K562 (cell line): ENCODE measurements at regions not wholly inside any gene's neighbourhood (a gene's known extent, or its start where the extent isn't known, plus 50 kb on each side); places are given as distances from the start of the nearest gene placed in this dataset.

ENCODE experiments used
- ATAC-seq: fragments of 200-7000 bp; cut with Tn5 transposase; 3 replicates; pipeline ENCODE4 v1.9.1; 2020; ENCODE audit warnings: moderate library complexity
- BruUV-seq: library from RNA; stranded (reverse); fragments of 400-500 nt; replicated peaks from 2 replicates; lab custom pipeline; 2021; lab: Mats Ljungman, UMichigan
- CTCF ChIA-PET: fragments of 300-600 bp; formaldehyde crosslinking; extraction: SDS; loops from one replicate; lab custom pipeline; 2021; ENCODE audit warnings: low intra/inter-chr PET ratio; lab: Yijun Ruan, JAX
- POLR2A ChIA-PET: fragments of 300-600, 350-650 bp; sonication (Branson Sonifier 250); formaldehyde crosslinking; extraction: SDS; loops from one replicate; lab custom pipeline; 2021; ENCODE audit warnings: antibody characterized with exemption, inconsistent platforms; lab: Yijun Ruan, JAX
- DNase-seq, 4 experiments: peaks; one replicate each; pipeline versions ENCODE4 v3.0.0 to v3.0.0-alpha.2; 2011 to 2018; ENCODE audit warnings: low spot score in 3 of 4, mixed read lengths in 3 of 4; ENCODE audit errors: extremely low read depth in 1 of 4
- FAIRE-seq: peaks from 2 replicates; lab custom pipeline; 2011; peaks lifted over from hg19 to GRCh38; lab: Jason Lieb, UNC
- H2AFZ ChIP-seq: 2 replicates; pipeline ENCODE4 v1.6.0; 2011; ENCODE audit warnings: low read depth, low read length, control low read depth, inconsistent platforms
- H3K27ac ChIP-seq: fragments of 200-600 bp; 3 replicates; pipeline ENCODE4 v1.8.0; 2011; ENCODE audit warnings: low read depth, mild to moderate bottlenecking, control low read depth, inconsistent platforms, low read length, moderate library complexity, mixed read lengths; ENCODE audit errors: extremely low read depth
- H3K27me3 ChIP-seq, 2 experiments: fragments of 300-600 bp in 1 of 2; 2 replicates in 1 of 2; 3 replicates in 1 of 2; pipeline versions ENCODE4 v1.6.0 to v1.8.0; 2011; ENCODE audit warnings: inconsistent platforms in 2 of 2, low read length in 2 of 2, mild to moderate bottlenecking in 1 of 2, mixed read lengths in 1 of 2, moderate library complexity in 1 of 2; ENCODE audit not compliant: control insufficient read depth in 2 of 2, insufficient read depth in 2 of 2
- H3K36me3 ChIP-seq: fragments of 300-600 bp; 3 replicates; pipeline ENCODE4 v1.8.0; 2011; ENCODE audit warnings: mild to moderate bottlenecking, low read length, inconsistent platforms; ENCODE audit not compliant: control insufficient read depth, insufficient read depth
- H3K4me1 ChIP-seq, 2 experiments: fragments of 200-600 bp in 1 of 2; replicated peaks in 1 of 2; 2 replicates in 1 of 2; 3 replicates in 1 of 2; pipeline versions ENCODE4 v1.5.1 to v1.8.0; 2011; ENCODE audit warnings: inconsistent platforms in 2 of 2, low read length in 2 of 2, mild to moderate bottlenecking in 1 of 2, mixed read lengths in 1 of 2, moderate library complexity in 1 of 2; ENCODE audit not compliant: control insufficient read depth in 2 of 2, insufficient read depth in 2 of 2
- H3K4me2 ChIP-seq: 2 replicates; pipeline ENCODE4 v1.6.1; 2011; ENCODE audit warnings: low read length, control low read depth, inconsistent platforms, mixed read lengths; ENCODE audit not compliant: insufficient read depth
- H3K4me3 ChIP-seq: fragments of 200-600 bp; sonication (generic), shearing (Covaris generic); 2 replicates; pipeline ENCODE4 v1.5.1; 2016; ENCODE audit warnings: control low read depth, inconsistent platforms
- H3K79me2 ChIP-seq: fragments of 200-600 bp; 3 replicates; pipeline ENCODE4 v1.8.0; 2011; ENCODE audit warnings: low read length, inconsistent platforms; ENCODE audit not compliant: control insufficient read depth, insufficient read depth
- H3K9ac ChIP-seq, 2 experiments: 2 replicates each; pipeline versions ENCODE4 v1.6.0 to v1.6.1; 2011; ENCODE audit warnings: low read depth in 2 of 2, low read length in 2 of 2, control low read depth in 1 of 2, inconsistent platforms in 1 of 2, mild to moderate bottlenecking in 1 of 2, mixed read lengths in 1 of 2; ENCODE audit not compliant: insufficient read depth in 1 of 2
- H3K9me1 ChIP-seq: one replicate; pipeline ENCODE4 v1.6.0; 2011; ENCODE audit warnings: inconsistent platforms, mild to moderate bottlenecking, low read length, moderate library complexity; ENCODE audit not compliant: control insufficient read depth, insufficient read depth
- H3K9me3 ChIP-seq: replicated peaks from 2 replicates; pipeline ENCODE4 v1.5.1; 2011; ENCODE audit warnings: low read depth, low read length, inconsistent platforms; ENCODE audit not compliant: control insufficient read depth, insufficient read depth
- H4K20me1 ChIP-seq: replicated peaks from 2 replicates; pipeline ENCODE4 v1.6.1; 2011; ENCODE audit warnings: low read length, inconsistent platforms, mixed read lengths; ENCODE audit not compliant: control insufficient read depth, insufficient read depth
- ATF7 ChIP-seq: fragments of 450-650 bp; IDR thresholded peaks from 2 replicates; pipeline ENCODE4 v1.7.1; 2014; ENCODE audit warnings: mild to moderate bottlenecking, moderate library complexity
- CC2D1A ChIP-seq: fragments of 450-650 bp; IDR thresholded peaks from 2 replicates; pipeline ENCODE4 v1.6.1; 2017; ENCODE audit warnings: mild to moderate bottlenecking
- ETV5 ChIP-seq: sonication (generic); formaldehyde crosslinking; IDR thresholded peaks from 2 replicates; pipeline ENCODE4 v1.4.0; 2020; ENCODE audit warnings: low read depth, mild to moderate bottlenecking, missing genetic modification reagents
- ETV6 ChIP-seq, 3 experiments: fragments of 150-350 bp in 1 of 3; sonication (generic) in 1 of 3; formaldehyde crosslinking in 1 of 3; IDR thresholded peaks; 2 replicates each; pipeline versions ENCODE4 v1.6.1 to v1.8.0; 2014 to 2022; ENCODE audit warnings: borderline replicate concordance in 2 of 3, low read depth in 2 of 3, antibody characterized with exemption in 1 of 3, low read length in 1 of 3, mild to moderate bottlenecking in 1 of 3, missing genetic modification reagents in 1 of 3
- GTF2E2 ChIP-seq: fragments of 200-800 bp; sonication (Bioruptor generic); IDR thresholded peaks from 2 replicates; pipeline ENCODE4 v1.6.1; 2016; ENCODE audit warnings: missing genetic modification characterization, missing compliant biosample characterization
- HNRNPUL1 ChIP-seq: fragments of 200-400 bp; formaldehyde crosslinking; IDR thresholded peaks from 2 replicates; pipeline ENCODE4 v1.6.1; 2017; ENCODE audit warnings: low read length
- KLF1 ChIP-seq: fragments of 450-650 bp; IDR thresholded peaks from 2 replicates; pipeline ENCODE4 v1.6.1; 2016; ENCODE audit warnings: missing genetic modification characterization, missing compliant biosample characterization
- MEF2A ChIP-seq: IDR thresholded peaks from 2 replicates; pipeline ENCODE4 v1.6.1; 2011; ENCODE audit warnings: low read depth, mild to moderate bottlenecking, low read length, moderate library complexity; ENCODE audit not compliant: control insufficient read depth
- NFATC3 ChIP-seq: fragments of 450-650 bp; IDR thresholded peaks from 2 replicates; pipeline ENCODE4 v1.6.1; 2017; ENCODE audit warnings: mild to moderate bottlenecking
- NR2C1 ChIP-seq, 2 experiments: fragments of 450-650 bp; IDR thresholded peaks; 2 replicates each; pipeline ENCODE4 v1.6.1; 2017; ENCODE audit warnings: mild to moderate bottlenecking in 2 of 2, antibody characterized with exemption in 1 of 2, inconsistent platforms in 1 of 2, missing compliant biosample characterization in 1 of 2, missing genetic modification characterization in 1 of 2
- SMAD4 ChIP-seq: fragments of 250-450 bp; sonication (Bioruptor Pico); conservative IDR thresholded peaks from 2 replicates; pipeline ENCODE4 v1.8.0; 2021; ENCODE audit warnings: inconsistent platforms, mild to moderate bottlenecking, moderate library complexity
- SMARCA4 ChIP-seq: fragments of 450-650 bp; IDR thresholded peaks from 2 replicates; pipeline ENCODE4 v1.6.1; 2016
- SNIP1 ChIP-seq: fragments of 450-650 bp; IDR thresholded peaks from 2 replicates; pipeline ENCODE4 v1.7.1; 2017; ENCODE audit warnings: low read depth, mild to moderate bottlenecking
- VEZF1 ChIP-seq: fragments of 200-800 bp; sonication (Bioruptor generic); IDR thresholded peaks from 2 replicates; pipeline ENCODE4 v1.6.1; 2017; ENCODE audit warnings: missing genetic modification characterization, missing compliant biosample characterization
- ZFPM2 ChIP-seq: fragments of 250-450 bp; sonication (Bioruptor Pico); IDR thresholded peaks from 2 replicates; pipeline ENCODE4 v1.5.1; 2022; ENCODE audit warnings: mild to moderate bottlenecking
- ZNF121 ChIP-seq: sonication (generic); formaldehyde crosslinking; conservative IDR thresholded peaks from 2 replicates; pipeline ENCODE4 v1.8.0; 2022; ENCODE audit warnings: missing genetic modification reagents
- ZNF3 ChIP-seq: fragments of 250-450 bp; sonication (Bioruptor Pico); IDR thresholded peaks from 2 replicates; pipeline ENCODE4 v1.5.0; 2021; ENCODE audit warnings: mild to moderate bottlenecking, moderate library complexity
- WGBS: fragments of 100-300 bp; shearing (Covaris generic); methylation state at CpG from one replicate; pipeline ENCODE4 v1.1.6; 2016; ENCODE audit warnings: low coverage, mixed read lengths; ENCODE audit not compliant: insufficient coverage; ENCODE audit errors: missing lambda C conversion rate; 5-methylcytosine and 5-hydroxymethylcytosine counted together
- in situ Hi-C: fragments of 300-500 bp; cut with MboI; formaldehyde crosslinking; loops from 4 replicates; pipeline ENCODE4 v1.15.0; 2018; ENCODE audit warnings: inconsistent platforms, mixed read lengths
- intact Hi-C: fragments of 100-400 bp; cut with micrococcal nuclease; formaldehyde crosslinking; loops from 2 replicates; pipeline ENCODE4 v1.14.2; 2022
- TF ChIP-seq, protein P1 (sequence below): sonication (generic); formaldehyde crosslinking; IDR thresholded peaks from 2 replicates; pipeline ENCODE4 v1.8.1; 2023; ENCODE audit warnings: mild to moderate bottlenecking, missing genetic modification reagents, moderate library complexity

GRCh38 chr2:16278421-16279200, 338.3 kb downstream of the MYCN start:
- Histone ChIP-seq H3K9ac (no peak overlapping the region), H3K9me1 (no peaks in the 10 kb centered on the region), H2AFZ (no peak overlapping the region), H4K20me1 (no peaks in the 10 kb centered on the region), H3K79me2 (no peaks in the 10 kb centered on the region), H3K4me3 (no peak overlapping the region), H3K9me3 (no peaks in the 10 kb centered on the region), H3K4me1 (no peaks in the 10 kb centered on the region), H3K4me2 (no peak overlapping the region), H3K27ac (no peak overlapping the region), H3K27me3 (peaks cover 0 to 7% of the 10 kb centered on the region in 2 experiments; a peak in 1 of 5 replicates), H3K36me3 (no peaks in the 10 kb centered on the region)
- ChIA-PET CTCF (no interaction called here), POLR2A (interaction anchor here (1.0 kb wide), 1 partner anchor 11 kb away, joined by 3 read pairs; no protein-coding TSS in a partner anchor)
- TF ChIP-seq ZNF3 (no peak), NFATC3 (no peak), SMAD4 (no peak), MEF2A (no peak), NR2C1 (IDR thresholded peaks at IDR 0.05) (no peak), NR2C1 (tag; IDR thresholded peaks at IDR 0.05) (no peak), SNIP1 (no peak), GTF2E2 (no peak), SMARCA4 (no peak), KLF1 (tag) (no peak), HNRNPUL1 (no peak), CC2D1A (no peak), ATF7 (no peak), ETV5 (CRISPR knock-in tag) (no peak), VEZF1 (no peak), ZNF121 (CRISPR knock-in tag) (no peak), ZFPM2 (CRISPR knock-in tag) (no peak), ETV6 (IDR thresholded peaks at IDR 0.05; ENCODE audit: borderline replicate concordance in 1 of 2, low read depth in 2 of 2, low read length in 1 of 2) (no peak), ETV6 (CRISPR knock-in tag; IDR thresholded peaks at IDR 0.05; ENCODE audit: borderline replicate concordance) (no peak)
- TF ChIP-seq, protein P1, sequence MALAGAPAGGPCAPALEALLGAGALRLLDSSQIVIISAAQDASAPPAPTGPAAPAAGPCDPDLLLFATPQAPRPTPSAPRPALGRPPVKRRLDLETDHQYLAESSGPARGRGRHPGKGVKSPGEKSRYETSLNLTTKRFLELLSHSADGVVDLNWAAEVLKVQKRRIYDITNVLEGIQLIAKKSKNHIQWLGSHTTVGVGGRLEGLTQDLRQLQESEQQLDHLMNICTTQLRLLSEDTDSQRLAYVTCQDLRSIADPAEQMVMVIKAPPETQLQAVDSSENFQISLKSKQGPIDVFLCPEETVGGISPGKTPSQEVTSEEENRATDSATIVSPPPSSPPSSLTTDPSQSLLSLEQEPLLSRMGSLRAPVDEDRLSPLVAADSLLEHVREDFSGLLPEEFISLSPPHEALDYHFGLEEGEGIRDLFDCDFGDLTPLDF, result no peak
- BruUV-seq, result no TSS peak
- in situ Hi-C loops (no loop called here), intact Hi-C loops (no loop called here)
- WGBS, result 1% methylated on average over 7 of the region's 8 CpGs
- ATAC-seq (no peak), DNase-seq (no peak), FAIRE-seq (no peak)
